ENCODE measurements at regions not wholly inside any gene's neighbourhood (a gene's known extent, or its start where the extent isn't known, plus 50 kb on each side); places are given as distances from the start of the nearest gene placed in this dataset.

- CTCF ChIA-PET = no interaction called here
- no peak overlapping the region for H3K27ac ChIP-seq (ENCODE audit: low read length)
- no peaks in the 10 kb centered on the region for H3K36me3 ChIP-seq (ENCODE audit: control insufficient read depth, insufficient read depth, low read length)
- DNase-seq (ENCODE audit: low read depth, low spot score) = no peak
- no peak for ATAC-seq
- H3K4me3 ChIP-seq (ENCODE audit: low read depth in 2 of 2, low read length in 2 of 2) = no peak overlapping the region
- no TSS peak for BruUV-seq (replicated peaks)
- H3K9me3 ChIP-seq (ENCODE audit: control insufficient read depth, insufficient read depth, low read depth, low read length) = no peaks in the 10 kb centered on the region
- POLR2A ChIA-PET = no interaction called here
- H3K4me1 ChIP-seq (ENCODE audit: control insufficient read depth, insufficient read depth, low read length) = no peaks in the 10 kb centered on the region
- peaks cover 4% of the 10 kb centered on the region; the same call in 1 of the 2 replicates for H3K27me3 ChIP-seq (ENCODE audit: control insufficient read depth, insufficient read depth, low read length)
- in situ Hi-C loops (cut with HindIII; ENCODE audit: low pct_unique_long_range_greater_than_20kb, low sequenced_read_pairs) = no loop called here
- intact Hi-C loops (cut with micrococcal nuclease; ENCODE audit: unreplicated experiment) = no loop called here
- TF ChIP-seq SIN3A (IDR thresholded peaks at IDR 0.05; ENCODE audit: borderline replicate concordance, insufficient read depth, low read depth, low read length) (no peak), POLR2AphosphoS5 (IDR thresholded peaks at IDR 0.05; ENCODE audit: low read depth, low read length) (no peak), TCF7L2 (IDR thresholded peaks at IDR 0.05; ENCODE audit: low read depth, low read length) (no peak), CTCF (IDR thresholded peaks at IDR 0.05) (no peak), REST (IDR thresholded peaks at IDR 0.05; ENCODE audit: insufficient read depth in 1 of 2, low read depth in 2 of 2, low read length in 1 of 2) (no peak)
Observed at GRCh38 chr11:134636071-134636470, 224.0 kb upstream of the B3GAT1 start.

GRCh38 chr11:134634897-134635831 is 223.1 kb upstream of the B3GAT1 start:
- Histone ChIP-seq H3K9me3 (ENCODE audit: control insufficient read depth, insufficient read depth, low read depth, low read length) (no peaks in the 10 kb centered on the region), H3K4me1 (ENCODE audit: control insufficient read depth, insufficient read depth, low read length) (no peaks in the 10 kb centered on the region), H3K4me3 (ENCODE audit: low read depth in 2 of 2, low read length in 2 of 2) (no peak overlapping the region), H3K27me3 (ENCODE audit: control insufficient read depth, insufficient read depth, low read length) (peaks cover 4% of the 10 kb centered on the region; the same call in 1 of the 2 replicates), H3K36me3 (ENCODE audit: control insufficient read depth, insufficient read depth, low read length) (no peaks in the 10 kb centered on the region), H3K27ac (ENCODE audit: low read length) (no peak overlapping the region)
- ATAC-seq (no peak), DNase-seq (ENCODE audit: low read depth, low spot score) (no peak)
- BruUV-seq (replicated peaks) = no TSS peak
- intact Hi-C loops (cut with micrococcal nuclease; ENCODE audit: unreplicated experiment) = no loop called here
- POLR2A ChIA-PET = no interaction called here
- TF ChIP-seq REST (IDR thresholded peaks at IDR 0.05; ENCODE audit: insufficient read depth in 1 of 2, low read depth in 2 of 2, low read length in 1 of 2) = no peak
- no peak for TF ChIP-seq TCF7L2 (IDR thresholded peaks at IDR 0.05; ENCODE audit: low read depth, low read length)
- no peak for TF ChIP-seq POLR2AphosphoS5 (IDR thresholded peaks at IDR 0.05; ENCODE audit: low read depth, low read length)
- TF ChIP-seq SIN3A (IDR thresholded peaks at IDR 0.05; ENCODE audit: borderline replicate concordance, insufficient read depth, low read depth, low read length) = no peak
- TF ChIP-seq CTCF (IDR thresholded peaks at IDR 0.05) = no peak
- in situ Hi-C loops (cut with HindIII; ENCODE audit: low pct_unique_long_range_greater_than_20kb, low sequenced_read_pairs) = no loop called here
- CTCF ChIA-PET = no interaction called here

All from Panc1 (cell line).